PC-9 (cell line): ENCODE measurements at regions not wholly inside any gene's neighbourhood (a gene's known extent, or its start where the extent isn't known, plus 50 kb on each side); places are given as distances from the start of the nearest gene placed in this dataset.

Source experiments
- EZH2 ChIP-seq: fragments of 200-600 bp; sonication (generic); IDR thresholded peaks from 2 replicates; pipeline ENCODE4 v1.8.0; 2017; ENCODE audit warnings: antibody characterized with exemption, low read depth
- TF ChIP-seq, protein P1 (sequence below): fragments of 200-600 bp; sonication (generic); conservative IDR thresholded peaks from 2 replicates; pipeline ENCODE4 v1.6.1; 2017; ENCODE audit warnings: mixed run types, antibody characterized with exemption, mild to moderate bottlenecking, moderate library complexity

DNA sequence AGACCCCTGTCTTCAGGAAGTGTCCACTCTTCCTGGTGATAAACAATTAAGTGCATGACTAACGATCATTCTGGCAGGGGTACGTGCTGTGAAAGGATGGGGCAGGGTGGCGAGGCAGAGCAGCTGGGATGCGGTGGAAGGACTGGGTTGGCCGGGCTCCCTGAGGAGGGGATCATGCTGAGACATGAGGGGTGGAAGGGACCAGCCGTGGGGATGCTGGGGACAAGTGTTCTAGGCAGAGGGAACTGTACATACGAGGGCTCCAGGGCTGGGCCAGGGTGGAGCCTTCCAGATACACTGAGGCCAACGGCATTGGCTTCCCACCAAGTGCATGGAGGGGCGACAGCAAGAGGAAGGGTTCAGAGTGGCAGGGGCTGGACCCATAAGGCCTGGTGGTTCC lies 65.7 kb upstream of the SIRPA start:
- TF ChIP-seq, protein P1, sequence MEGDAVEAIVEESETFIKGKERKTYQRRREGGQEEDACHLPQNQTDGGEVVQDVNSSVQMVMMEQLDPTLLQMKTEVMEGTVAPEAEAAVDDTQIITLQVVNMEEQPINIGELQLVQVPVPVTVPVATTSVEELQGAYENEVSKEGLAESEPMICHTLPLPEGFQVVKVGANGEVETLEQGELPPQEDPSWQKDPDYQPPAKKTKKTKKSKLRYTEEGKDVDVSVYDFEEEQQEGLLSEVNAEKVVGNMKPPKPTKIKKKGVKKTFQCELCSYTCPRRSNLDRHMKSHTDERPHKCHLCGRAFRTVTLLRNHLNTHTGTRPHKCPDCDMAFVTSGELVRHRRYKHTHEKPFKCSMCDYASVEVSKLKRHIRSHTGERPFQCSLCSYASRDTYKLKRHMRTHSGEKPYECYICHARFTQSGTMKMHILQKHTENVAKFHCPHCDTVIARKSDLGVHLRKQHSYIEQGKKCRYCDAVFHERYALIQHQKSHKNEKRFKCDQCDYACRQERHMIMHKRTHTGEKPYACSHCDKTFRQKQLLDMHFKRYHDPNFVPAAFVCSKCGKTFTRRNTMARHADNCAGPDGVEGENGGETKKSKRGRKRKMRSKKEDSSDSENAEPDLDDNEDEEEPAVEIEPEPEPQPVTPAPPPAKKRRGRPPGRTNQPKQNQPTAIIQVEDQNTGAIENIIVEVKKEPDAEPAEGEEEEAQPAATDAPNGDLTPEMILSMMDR: no peak
- no peak for TF ChIP-seq EZH2
